SK-N-SH (cell line): ENCODE measurements at regions not wholly inside any gene's neighbourhood (a gene's known extent, or its start where the extent isn't known, plus 50 kb on each side); places are given as distances from the start of the nearest gene placed in this dataset.

Experiments
- CTCF ChIA-PET: fragments of 300-600, 350-600 bp; formaldehyde crosslinking; extraction: SDS; loops from one replicate; lab custom pipeline; 2021; lab: Yijun Ruan, JAX
- POLR2A ChIA-PET: fragments of 350-600 bp; sonication (Branson Sonifier 250); formaldehyde crosslinking; extraction: SDS; loops from one replicate; lab custom pipeline; 2020; ENCODE audit warnings: antibody characterized with exemption, inconsistent platforms; lab: Yijun Ruan, JAX
- DNase-seq: peaks from one replicate; pipeline ENCODE4 v3.0.0; 2012
- H2AFZ ChIP-seq: fragments of 200-600 bp; sonication (generic); 2 replicates; pipeline ENCODE4 v1.8.1; 2016; ENCODE audit warnings: antibody characterized with exemption, mild to moderate bottlenecking, low read depth
- H3F3A ChIP-seq: fragments of 200-600 bp; sonication (generic); replicated peaks from 2 replicates; pipeline ENCODE3; 2016; ENCODE audit warnings: antibody characterized with exemption, mild to moderate bottlenecking; ENCODE audit not compliant: insufficient read depth
- H3K27ac ChIP-seq, 2 experiments: fragments of 200-500 bp in 1 of 2; fragments of 200-600 bp in 1 of 2; sonication (Bioruptor generic) in 1 of 2; sonication (generic), shearing (Covaris generic) in 1 of 2; 2 replicates each; pipeline versions ENCODE4 v1.5.1 to v1.6.1; 2014 to 2016; ENCODE audit warnings: low read depth in 2 of 2, inconsistent platforms in 1 of 2, low read length in 1 of 2, mild to moderate bottlenecking in 1 of 2, mixed read lengths in 1 of 2
- H3K27me3 ChIP-seq: fragments of 200-600 bp; sonication (generic), shearing (Covaris generic); 2 replicates; pipeline ENCODE4 v1.6.1; 2016; ENCODE audit warnings: mixed run types; ENCODE audit not compliant: insufficient read depth
- H3K36me3 ChIP-seq, 2 experiments: fragments of 200-500 bp in 1 of 2; fragments of 200-600 bp in 1 of 2; sonication (Bioruptor generic) in 1 of 2; sonication (generic) in 1 of 2; replicated peaks in 1 of 2; 2 replicates each; pipeline versions ENCODE3 to v1.5.1; 2014 to 2016; ENCODE audit warnings: low read length in 1 of 2, mild to moderate bottlenecking in 1 of 2; ENCODE audit not compliant: insufficient read depth in 2 of 2, control insufficient read depth in 1 of 2
- H3K4me1 ChIP-seq, 2 experiments: fragments of 200-500 bp in 1 of 2; fragments of 200-600 bp in 1 of 2; sonication (Bioruptor generic) in 1 of 2; sonication (generic), shearing (Covaris generic) in 1 of 2; 2 replicates each; pipeline versions ENCODE4 v1.5.1 to v1.6.1; 2014 to 2016; ENCODE audit warnings: low read depth in 1 of 2, low read length in 1 of 2, mixed run types in 1 of 2; ENCODE audit not compliant: insufficient read depth in 2 of 2, control insufficient read depth in 1 of 2
- H3K4me2 ChIP-seq: fragments of 200-600 bp; sonication (generic), shearing (Covaris generic); 2 replicates; pipeline ENCODE4 v1.6.1; 2017; ENCODE audit warnings: mixed run types
- H3K4me3 ChIP-seq, 2 experiments: fragments of 200-500 bp in 1 of 2; fragments of 200-600 bp in 1 of 2; sonication (Bioruptor generic) in 1 of 2; sonication (generic), shearing (Covaris generic) in 1 of 2; 2 replicates each; pipeline versions ENCODE4 v1.5.1 to v1.8.1; 2014 to 2016; ENCODE audit warnings: low read depth in 2 of 2, inconsistent platforms in 1 of 2, low read length in 1 of 2, mild to moderate bottlenecking in 1 of 2, mixed read lengths in 1 of 2, moderate library complexity in 1 of 2
- H3K79me2 ChIP-seq: fragments of 200-600 bp; sonication (generic); 2 replicates; pipeline ENCODE4 v1.8.1; 2017; ENCODE audit warnings: mild to moderate bottlenecking; ENCODE audit not compliant: insufficient read depth
- H3K9ac ChIP-seq: fragments of 200-600 bp; sonication (generic); 2 replicates; pipeline ENCODE4 v1.6.1; 2017; ENCODE audit warnings: mixed run types
- H3K9me2 ChIP-seq: fragments of 200-600 bp; sonication (generic); 2 replicates; pipeline ENCODE4 v1.6.1; 2017; ENCODE audit warnings: mixed run types
- H3K9me3 ChIP-seq: fragments of 200-600 bp; sonication (generic); 2 replicates; pipeline ENCODE4 v1.6.1; 2017; ENCODE audit warnings: mixed run types, mild to moderate bottlenecking, moderate library complexity
- H4K20me1 ChIP-seq: fragments of 200-600 bp; sonication (generic); 2 replicates; pipeline ENCODE4 v1.6.1; 2017; ENCODE audit warnings: mild to moderate bottlenecking, mixed run types; ENCODE audit not compliant: insufficient read depth
- CTCF ChIP-seq: fragments of 200-600 bp; sonication (generic); IDR thresholded peaks from 2 replicates; pipeline ENCODE4 v1.6.1; 2017; ENCODE audit warnings: antibody characterized with exemption, mild to moderate bottlenecking, moderate library complexity
- EP300 ChIP-seq, 2 experiments: IDR thresholded peaks; 2 replicates each; pipeline versions ENCODE4 v1.4.0 to v1.6.1; 2012; ENCODE audit warnings: borderline replicate concordance in 1 of 2, low read depth in 1 of 2, low read length in 1 of 2
- EZH2phosphoT487 ChIP-seq: fragments of 200-600 bp; sonication (generic); IDR thresholded peaks from 2 replicates; pipeline ENCODE4 v1.6.1; 2017; ENCODE audit warnings: low read depth, mixed run types, mild to moderate bottlenecking, antibody characterized with exemption, moderate library complexity, borderline replicate concordance
- FOSL2 ChIP-seq: IDR thresholded peaks from 2 replicates; pipeline ENCODE4 v1.4.0; 2012; ENCODE audit warnings: low read depth, mild to moderate bottlenecking, moderate library complexity, borderline replicate concordance
- FOXJ3 ChIP-seq: sonication (generic); formaldehyde crosslinking; IDR thresholded peaks from 2 replicates; pipeline ENCODE4 v1.5.1; 2020; ENCODE audit warnings: mild to moderate bottlenecking, missing genetic modification reagents
- FOXM1 ChIP-seq: IDR thresholded peaks from 2 replicates; pipeline ENCODE4 v1.4.0; 2012; ENCODE audit warnings: low read depth, mild to moderate bottlenecking
- GATA2 ChIP-seq: sonication (generic); formaldehyde crosslinking; IDR thresholded peaks from 2 replicates; pipeline ENCODE4 v1.5.0; 2020; ENCODE audit warnings: mild to moderate bottlenecking, missing genetic modification reagents
- IRF3 ChIP-seq: fragments of 150-350 bp; IDR thresholded peaks from 2 replicates; pipeline ENCODE4 v1.6.1; 2016; ENCODE audit warnings: mild to moderate bottlenecking, low read depth, low read length
- JUND ChIP-seq: IDR thresholded peaks from 2 replicates; pipeline ENCODE4 v1.4.0; 2012
- NFIC ChIP-seq: IDR thresholded peaks from 2 replicates; pipeline ENCODE4 v1.4.0; 2012; ENCODE audit warnings: borderline replicate concordance
- RAD21 ChIP-seq: IDR thresholded peaks from 2 replicates; pipeline ENCODE4 v1.6.1; 2012; ENCODE audit warnings: mild to moderate bottlenecking, low read length
- SMC3 ChIP-seq: IDR thresholded peaks from 2 replicates; pipeline ENCODE4 v1.6.1; 2012; ENCODE audit warnings: low read depth, low read length, improper control_type of control experiment
- TAF1 ChIP-seq: IDR thresholded peaks from 2 replicates; pipeline ENCODE4 v1.6.1; 2012; ENCODE audit warnings: low read depth, mild to moderate bottlenecking, low read length, moderate library complexity, borderline replicate concordance
- TCF12 ChIP-seq: IDR thresholded peaks from 2 replicates; pipeline ENCODE4 v1.4.0; 2012
- TEAD4 ChIP-seq: IDR thresholded peaks from 2 replicates; pipeline ENCODE4 v1.4.0; 2012; ENCODE audit warnings: mild to moderate bottlenecking, borderline replicate concordance; ENCODE audit not compliant: insufficient read depth
- USF2 ChIP-seq: fragments of 150-350 bp; IDR thresholded peaks from 2 replicates; pipeline ENCODE4 v1.6.1; 2017; ENCODE audit warnings: antibody characterized with exemption, low read length, low read depth, borderline replicate concordance
- YY1 ChIP-seq: IDR thresholded peaks from 2 replicates; pipeline ENCODE4 v1.4.0; 2012; ENCODE audit warnings: low read depth, mild to moderate bottlenecking
- WGBS: methylation state at CpG from one replicate; pipeline ENCODE4 v1.1.6; 2017; ENCODE audit warnings: low lambda C conversion rate; 5-methylcytosine and 5-hydroxymethylcytosine counted together

- TF ChIP-seq EZH2phosphoT487: no peak
- no peak for TF ChIP-seq TAF1
- no peak for TF ChIP-seq NFIC
- TF ChIP-seq USF2: no peak
- TF ChIP-seq EP300 (IDR thresholded peaks at IDR 0.05; ENCODE audit: borderline replicate concordance in 1 of 2, low read depth in 1 of 2, low read length in 1 of 2): no peak
- no peak for TF ChIP-seq IRF3
- TF ChIP-seq SMC3: no peak
- no peak for TF ChIP-seq GATA2 (CRISPR knock-in tag)
- TF ChIP-seq FOXM1: no peak
- TF ChIP-seq FOXJ3 (CRISPR knock-in tag): no peak
- no peak for TF ChIP-seq YY1
Observed at GRCh38 chr10:108425283-108425964, 1260.9 kb upstream of the SORCS1 start (continued).

GRCh38 chr10:108424656-108425055, 1260.2 kb upstream of the SORCS1 start:
- 27% methylated on average over 1 of the region's 1 CpG for WGBS
- ChIA-PET POLR2A (no interaction called here), CTCF (interaction anchor here (0.6 kb wide), 1 partner anchor 1560 kb away, joined by 3 read pairs; no protein-coding TSS in a partner anchor)

More at GRCh38 chr10:108424656-108425055, 1260.2 kb upstream of the SORCS1 start:
- no peak overlapping the region for H3K9ac ChIP-seq
- H3K4me1 ChIP-seq: peaks cover 2 to 7% of the 10 kb centered on the region in 2 experiments; a peak in 3 of 4 replicates
- no peaks in the 10 kb centered on the region for H3K9me2 ChIP-seq
- H3K27ac ChIP-seq: peak overlapping the region in 1 of 2 experiments; percentile 64; a peak in 2 of 4 replicates
- peaks cover 9% of the 10 kb centered on the region for H3F3A ChIP-seq
- H3K36me3 ChIP-seq: no peaks in the 10 kb centered on the region
- no peaks in the 10 kb centered on the region for H4K20me1 ChIP-seq
- H2AFZ ChIP-seq: no peak overlapping the region
- H3K27me3 ChIP-seq: no peaks in the 10 kb centered on the region
- H3K79me2 ChIP-seq: no peaks in the 10 kb centered on the region
- H3K4me2 ChIP-seq: no peak overlapping the region; the same call in 1 of the 2 replicates
- DNase-seq: no peak
- H3K9me3 ChIP-seq: no peaks in the 10 kb centered on the region
- no peak overlapping the region for H3K4me3 ChIP-seq
- TF ChIP-seq CTCF (no peak), TCF12 (peak; percentile 6; the same call in 1 of the 2 replicates), TEAD4 (0 out of 2 replicates have a peak, but pooled peaks have one; percentile 10), RAD21 (no peak), FOSL2 (peak; percentile 46; the same call in 1 of the 2 replicates), TAF1 (no peak), JUND (peak; percentile 71)
